ENCODE measurements at regions not wholly inside any gene's neighbourhood (a gene's known extent, or its start where the extent isn't known, plus 50 kb on each side); places are given as distances from the start of the nearest gene placed in this dataset.
"Not testable (repeated sequence)": the region's sequence is repeated elsewhere in the genome, so short reads cannot be mapped to it uniquely, and the experiment has no call there.

DNA sequence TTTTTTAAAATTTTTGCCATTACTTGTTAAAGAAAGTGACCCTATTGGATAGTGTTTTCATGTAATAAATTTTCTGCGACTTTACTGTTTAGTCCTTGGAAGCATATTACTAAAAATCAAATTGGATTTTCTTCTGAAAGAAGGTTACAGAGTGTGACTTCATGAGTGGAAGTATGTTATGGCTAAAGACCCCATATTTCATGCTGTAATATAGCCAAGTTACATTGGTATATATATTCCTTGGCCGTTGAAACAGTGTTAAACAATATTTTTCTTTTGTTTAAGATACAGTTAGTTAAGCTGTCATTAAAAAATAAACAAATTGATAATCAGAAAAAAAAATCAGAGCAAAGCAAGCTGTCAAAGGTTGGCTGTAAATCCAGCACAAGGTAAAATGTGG is 541.7 kb downstream of the TTLL7 start:
- DNase-seq; ATAC-seq; H3K9me3 ChIP-seq; H3K27ac ChIP-seq; H3K4me3 ChIP-seq; H3K27me3 ChIP-seq; intact Hi-C loops (cut with DNase I); H3K36me3 ChIP-seq: not testable (repeated sequence)
- 87 to 88% methylated on average over 2 of the region's 2 CpGs for WGBS, 2 donors
- H3K4me1 ChIP-seq: peaks cover 0 to 16% (median 4%) of the 10 kb centered on the region in 9 donors

DNA sequence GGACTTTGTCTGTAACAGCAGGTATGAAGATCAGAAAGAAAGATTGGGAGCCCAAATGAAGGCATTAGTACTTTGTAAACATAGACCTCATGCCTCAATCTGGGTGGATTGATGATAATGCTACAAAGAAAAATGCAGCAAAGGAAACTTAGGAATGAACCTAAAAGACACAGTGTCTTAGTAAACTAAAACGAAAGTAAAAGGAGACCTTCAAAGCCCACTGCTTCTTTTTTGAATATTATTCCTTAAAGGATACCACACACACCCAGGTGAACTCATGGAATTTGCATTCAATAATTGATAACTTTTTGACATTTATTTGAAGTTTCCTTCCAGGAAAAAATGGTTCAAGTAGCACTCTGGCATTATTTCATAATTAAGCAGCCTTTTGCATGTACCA is 543.2 kb downstream of the TTLL7 start:
- H3K27me3 ChIP-seq; DNase-seq; ATAC-seq; H3K36me3 ChIP-seq; intact Hi-C loops (cut with DNase I); H3K9me3 ChIP-seq: not testable (repeated sequence)
- 53 to 62% methylated on average over 1 of the region's 1 CpG for WGBS, 2 donors
- Histone ChIP-seq H3K27ac (peak overlapping the region in 2 of 10 donors; percentile 6 to 58), H3K4me3 (peak overlapping the region in 1 of 10 donors; percentile 7), H3K4me1 (peaks cover 0 to 16% (median 4%) of the 10 kb centered on the region in 9 donors)

DNA sequence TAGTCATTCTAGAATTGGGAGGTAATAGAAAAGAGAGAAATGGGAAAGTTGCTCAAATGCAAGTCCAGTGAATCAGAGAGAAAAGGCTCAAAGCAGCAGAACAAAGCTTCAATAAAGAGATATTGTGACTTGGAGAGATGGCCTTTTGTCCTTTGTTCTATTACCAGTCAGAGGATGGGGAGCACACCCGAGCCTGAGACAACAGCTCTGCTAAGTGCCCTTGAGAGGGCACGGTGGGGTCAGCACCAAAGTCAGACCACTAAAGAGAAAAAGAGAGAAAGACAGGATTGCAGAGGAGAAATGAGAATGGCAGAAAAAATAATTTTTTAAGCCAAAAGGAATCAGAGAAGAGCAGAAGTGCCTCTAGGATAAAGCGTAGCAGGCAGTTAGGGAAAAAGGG is 553.1 kb downstream of the TTLL7 start:
- DNase-seq; H3K27me3 ChIP-seq; ATAC-seq; H3K4me1 ChIP-seq; H3K36me3 ChIP-seq; H3K27ac ChIP-seq; intact Hi-C loops (cut with DNase I); H3K4me3 ChIP-seq; H3K9me3 ChIP-seq: not testable (repeated sequence)
- WGBS, 2 donors: 78 to 93% methylated on average over 2 to 3 of the region's 3 CpGs

DNA sequence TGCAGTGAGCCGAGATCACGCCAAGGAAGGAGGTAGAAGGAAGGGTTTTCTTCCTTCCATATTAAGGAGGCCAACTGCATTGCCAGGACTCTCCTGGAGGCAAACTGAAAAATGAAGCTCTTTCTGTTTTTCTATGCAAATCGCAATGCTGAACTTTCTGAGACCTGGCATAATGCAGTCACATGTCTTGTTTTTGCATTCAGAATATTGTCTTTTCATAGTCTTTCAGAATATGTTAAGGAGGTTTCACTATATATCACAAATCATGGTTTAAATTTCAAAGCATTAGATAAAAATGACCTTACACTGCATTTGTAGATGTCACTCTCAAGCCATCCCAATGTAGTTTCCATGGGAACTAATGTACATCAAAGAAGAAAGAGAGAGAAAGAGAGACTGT is 556.5 kb downstream of the TTLL7 start:
- H3K4me1 ChIP-seq; DNase-seq; H3K27ac ChIP-seq; H3K36me3 ChIP-seq; ATAC-seq; H3K27me3 ChIP-seq; H3K4me3 ChIP-seq; H3K9me3 ChIP-seq; intact Hi-C loops (cut with DNase I): not testable (repeated sequence)
- 100% methylated on average over 3 of the region's 3 CpGs for WGBS, 2 donors

DNA sequence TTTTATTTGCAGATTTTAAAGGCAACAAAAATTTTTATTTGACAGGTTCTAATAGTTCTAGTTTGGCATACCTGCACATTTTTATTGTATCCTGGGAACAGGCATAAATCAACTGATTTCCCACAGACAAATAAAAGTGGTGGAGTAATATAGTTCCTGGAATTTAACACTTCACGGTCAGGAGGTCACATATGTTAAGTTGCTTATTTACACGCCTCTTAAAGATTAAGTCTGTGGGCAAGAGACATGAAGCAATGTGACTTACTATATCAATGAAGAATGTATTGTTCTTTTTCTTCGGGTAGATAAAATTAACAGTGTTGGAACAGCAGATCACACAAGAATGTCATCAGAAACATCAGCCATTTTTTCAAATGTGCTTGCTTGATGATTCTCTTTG is 558.3 kb downstream of the TTLL7 start:
- H3K36me3 ChIP-seq; DNase-seq; ATAC-seq; H3K4me1 ChIP-seq; H3K27ac ChIP-seq; H3K27me3 ChIP-seq; intact Hi-C loops (cut with DNase I); H3K4me3 ChIP-seq; H3K9me3 ChIP-seq: not testable (repeated sequence)
- WGBS, 2 donors: 64 to 82% methylated on average over 3 of the region's 3 CpGs

DNA sequence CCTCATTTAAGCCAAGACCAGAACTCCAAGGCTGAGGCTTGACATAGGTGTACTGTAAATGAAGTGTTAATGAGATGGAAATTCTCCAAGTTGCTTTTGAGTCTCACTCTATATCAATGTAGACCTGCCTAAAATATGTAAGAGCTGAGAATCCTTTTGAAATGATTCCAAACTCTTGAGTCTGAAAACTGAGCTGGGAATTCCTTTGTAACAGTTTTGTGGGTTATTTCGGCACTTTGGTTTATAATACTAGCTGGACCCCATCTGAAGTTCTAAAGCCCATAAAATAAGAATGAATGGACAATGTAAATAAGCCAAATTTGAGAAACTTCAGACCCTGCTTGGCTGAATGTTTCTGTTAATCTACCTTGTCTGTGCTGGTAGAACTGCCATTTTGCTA is 558.9 kb downstream of the TTLL7 start:
- ATAC-seq; intact Hi-C loops (cut with DNase I): not testable (repeated sequence)
- WGBS, 2 donors: 98 to 100% methylated on average over 1 of the region's 1 CpG

DNA sequence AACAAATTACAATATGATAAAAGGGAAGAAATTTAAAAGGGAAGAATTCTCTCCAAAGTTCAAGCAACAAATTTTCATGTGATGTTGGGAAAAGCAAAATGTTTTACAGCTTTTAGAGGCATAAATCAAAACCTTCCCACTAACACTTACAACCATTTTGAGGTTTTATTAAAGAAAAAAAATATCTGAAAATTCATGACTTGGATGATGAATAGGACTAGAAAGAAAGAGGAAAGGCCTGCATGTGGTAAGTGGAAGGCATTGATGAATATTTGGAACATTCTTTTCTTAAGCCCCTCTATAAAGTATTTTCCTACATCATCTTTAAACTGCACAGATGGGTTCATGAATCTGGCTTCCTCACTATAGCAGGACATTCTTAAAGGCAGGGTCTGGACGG is 560.6 kb downstream of the TTLL7 start:
- ATAC-seq; DNase-seq; H3K36me3 ChIP-seq; H3K4me3 ChIP-seq; H3K9me3 ChIP-seq; H3K4me1 ChIP-seq; H3K27me3 ChIP-seq; intact Hi-C loops (cut with DNase I); H3K27ac ChIP-seq: not testable (repeated sequence)
- WGBS, 2 donors: 98 to 100% methylated on average over 1 of the region's 1 CpG

More for the DNA sequence above, 558.9 kb downstream of the TTLL7 start:
- H3K27ac ChIP-seq, DNase-seq, H3K9me3 ChIP-seq, H3K27me3 ChIP-seq, H3K4me3 ChIP-seq, H3K4me1 ChIP-seq, H3K36me3 ChIP-seq: not testable (repeated sequence)

DNA sequence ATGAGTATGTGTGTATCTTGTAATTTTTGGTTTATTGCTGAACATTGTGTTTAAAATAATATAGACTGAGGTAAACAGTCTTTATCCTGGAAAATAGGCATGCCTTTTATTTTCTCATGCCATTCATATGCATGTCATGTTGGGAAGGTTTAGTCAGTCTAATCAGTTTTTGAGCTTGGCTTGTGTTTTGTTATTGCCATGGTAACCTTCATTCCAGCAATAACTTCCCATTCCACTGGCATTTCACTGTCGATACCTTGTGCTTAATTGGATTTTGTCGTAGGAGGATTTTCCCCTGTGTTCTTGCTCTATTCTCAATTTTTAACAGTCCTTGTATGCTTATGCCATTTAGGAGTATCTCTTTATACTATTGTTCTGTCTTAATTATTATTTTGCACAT is 563.6 kb downstream of the TTLL7 start:
- ATAC-seq; H3K9me3 ChIP-seq; intact Hi-C loops (cut with DNase I); DNase-seq; H3K4me3 ChIP-seq; H3K4me1 ChIP-seq; H3K36me3 ChIP-seq; H3K27me3 ChIP-seq; H3K27ac ChIP-seq: not testable (repeated sequence)
- 48 to 62% methylated on average over 2 of the region's 2 CpGs for WGBS, 2 donors

DNA sequence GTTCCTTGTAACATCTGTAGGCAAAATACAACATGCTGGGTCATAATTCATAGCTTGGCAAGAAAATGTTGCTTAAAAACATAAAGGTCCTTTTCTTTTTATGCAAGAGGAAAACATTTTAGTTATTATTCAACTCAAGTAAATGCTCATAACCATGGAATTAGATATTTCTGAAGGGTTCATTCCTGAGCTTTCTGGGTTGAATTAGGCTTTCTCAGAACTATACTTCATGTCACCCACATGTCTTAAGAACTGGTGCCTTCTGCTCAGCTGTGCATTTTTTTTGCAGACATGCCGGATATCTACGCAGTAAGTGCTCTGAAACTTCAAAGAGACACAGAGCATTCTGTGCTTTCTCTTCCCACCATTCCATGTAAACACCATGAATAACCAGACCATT is 571.4 kb downstream of the TTLL7 start:
- intact Hi-C loops (cut with DNase I); H3K36me3 ChIP-seq; H3K27ac ChIP-seq; H3K4me1 ChIP-seq; H3K4me3 ChIP-seq; H3K27me3 ChIP-seq; DNase-seq; H3K9me3 ChIP-seq; ATAC-seq: not testable (repeated sequence)
- WGBS, 2 donors: 93 to 98% methylated on average over 2 of the region's 2 CpGs

DNA sequence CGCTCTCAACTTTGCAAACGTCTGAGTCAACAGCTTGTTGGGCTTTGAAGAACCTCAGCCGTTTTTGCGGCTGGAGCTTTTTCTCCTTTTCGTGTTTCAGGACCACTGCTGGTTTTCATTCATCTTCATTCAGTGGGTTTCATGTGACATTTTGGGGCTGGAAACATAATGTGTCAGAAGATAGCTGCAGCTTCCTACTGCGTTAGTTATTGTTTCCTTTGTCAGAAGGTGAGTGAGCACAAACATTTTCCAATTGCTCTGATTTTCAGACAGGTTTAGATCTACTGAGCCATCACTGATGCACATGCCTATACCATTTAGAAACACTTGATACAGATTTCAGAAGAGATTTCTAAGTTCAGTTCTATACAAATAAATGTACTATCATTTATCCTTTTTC is 575.5 kb downstream of the TTLL7 start:
- H3K36me3 ChIP-seq; H3K4me1 ChIP-seq; H3K27ac ChIP-seq; ATAC-seq; DNase-seq; H3K9me3 ChIP-seq; H3K4me3 ChIP-seq; H3K27me3 ChIP-seq; intact Hi-C loops (cut with DNase I): not testable (repeated sequence)
- 92 to 94% methylated on average over 6 of the region's 6 CpGs for WGBS, 2 donors
